GM12891 (cell line): ENCODE measurements at regions not wholly inside any gene's neighbourhood (a gene's known extent, or its start where the extent isn't known, plus 50 kb on each side); places are given as distances from the start of the nearest gene placed in this dataset.

Experiments used
- POLR2A ChIP-seq: IDR thresholded peaks from 2 replicates; pipeline ENCODE4 v1.6.1; 2011; ENCODE audit warnings: low read depth, low read length, control low read depth
- SPI1 ChIP-seq: IDR thresholded peaks from 2 replicates; pipeline ENCODE4 v1.6.1; 2011; ENCODE audit warnings: low read depth, low read length, control low read depth
- TAF1 ChIP-seq: IDR thresholded peaks from 2 replicates; pipeline ENCODE4 v1.6.1; 2011; ENCODE audit warnings: low read depth, low read length, control low read depth

GRCh38 chr4:173878701-173879100 lies 348.7 kb upstream of the HAND2 start:
- TF ChIP-seq POLR2A, result no peak
- no peak for TF ChIP-seq TAF1
- no peak for TF ChIP-seq SPI1
